CD4-positive, alpha-beta T cell treated with Interleukin-12 subunit alpha and Interleukin-12 subunit beta, for 1 hour (primary cell): ENCODE measurements at regions not wholly inside any gene's neighbourhood (a gene's known extent, or its start where the extent isn't known, plus 50 kb on each side); places are given as distances from the start of the nearest gene placed in this dataset.
"Not testable (repeated sequence)": the region's sequence is repeated elsewhere in the genome, so short reads cannot be mapped to it uniquely, and the experiment has no call there.

Experiments used
- DNase-seq: peaks from one replicate; pipeline ENCODE4 v3.0.0-alpha.2; 2020

DNA sequence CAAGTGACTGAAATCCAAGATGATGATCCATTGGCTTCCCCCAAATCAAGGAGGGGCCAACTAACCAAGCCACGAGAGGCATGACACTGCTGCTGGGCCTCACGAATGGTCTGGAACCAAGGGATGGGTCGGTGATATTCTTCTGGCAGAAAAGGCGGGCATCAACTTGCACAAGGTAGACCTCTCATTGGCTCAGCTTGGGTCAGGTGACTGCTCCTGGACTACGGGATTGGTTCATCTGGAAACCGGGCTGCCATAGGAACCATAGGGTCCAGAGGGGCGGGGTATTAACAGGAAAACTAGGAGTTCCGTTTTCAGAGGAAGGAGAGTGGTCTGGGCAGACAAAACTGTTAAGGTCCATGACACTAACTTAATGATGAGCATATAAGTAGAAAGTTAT is 100.9 kb downstream of the TFAP2C start:
- no peak for DNase-seq

- DNase-seq = no peak
Observed at GRCh38 chr20:56730996-56731395, 101.9 kb downstream of the TFAP2C start.

- no peak for DNase-seq
Observed at GRCh38 chr20:56731476-56731875, 102.4 kb downstream of the TFAP2C start.

- DNase-seq = no peak
Observed at GRCh38 chr20:56733967-56734366, 104.9 kb downstream of the TFAP2C start.

GRCh38 chr20:56735084-56735642 is 106.1 kb downstream of the TFAP2C start:
- DNase-seq = no peak

- no peak for DNase-seq
Observed at GRCh38 chr20:56736285-56736857, 107.3 kb downstream of the TFAP2C start.

DNA sequence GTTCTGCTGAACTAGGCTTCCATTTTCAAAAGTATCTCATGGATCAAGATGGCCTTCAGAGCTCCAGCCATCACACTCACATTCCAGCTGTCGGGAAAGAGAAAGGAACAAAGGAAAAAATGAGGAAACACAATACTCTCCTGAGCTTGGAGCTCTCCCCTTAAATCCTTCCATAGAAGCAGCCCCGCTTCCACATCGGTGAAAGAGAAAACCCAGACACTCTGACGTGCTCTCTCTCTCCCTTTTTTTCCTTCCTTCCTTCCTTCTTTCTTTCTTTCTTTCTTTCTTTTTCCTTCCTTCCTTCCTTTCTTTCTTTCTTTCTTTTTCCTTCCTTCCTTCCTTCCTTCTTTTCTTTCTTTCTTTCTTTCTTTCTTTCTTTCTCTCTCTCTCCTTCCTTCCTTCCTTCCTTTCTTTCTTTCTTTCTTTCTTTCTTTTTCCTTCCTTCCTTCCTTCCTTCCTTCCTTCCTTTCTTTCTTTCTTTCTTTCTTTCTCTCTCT is 115.3 kb downstream of the TFAP2C start:
- not testable (repeated sequence) for DNase-seq

- DNase-seq = no peak
Observed at GRCh38 chr20:56748476-56749377, 119.6 kb downstream of the TFAP2C start.

DNA sequence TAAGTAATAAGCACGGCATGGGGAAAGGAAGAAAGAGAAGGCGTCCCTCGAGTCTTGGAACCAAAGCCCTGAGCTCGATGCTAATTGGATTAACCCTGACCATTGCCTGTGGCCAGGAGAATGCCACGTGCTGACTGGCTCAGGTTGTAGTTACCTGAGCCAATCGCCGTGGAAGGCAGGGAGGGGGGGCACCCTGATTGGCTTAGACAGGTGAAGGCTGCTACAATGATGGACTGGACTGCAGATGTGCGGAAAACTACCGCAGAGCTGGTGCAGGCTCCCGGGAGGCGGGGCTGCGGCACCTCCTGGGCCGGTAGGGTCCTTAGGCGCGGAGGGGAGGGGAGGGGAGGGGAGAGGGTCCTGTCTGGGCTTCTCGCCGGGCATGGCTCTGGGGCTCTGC is 121.3 kb downstream of the TFAP2C start:
- no peak for DNase-seq

DNA sequence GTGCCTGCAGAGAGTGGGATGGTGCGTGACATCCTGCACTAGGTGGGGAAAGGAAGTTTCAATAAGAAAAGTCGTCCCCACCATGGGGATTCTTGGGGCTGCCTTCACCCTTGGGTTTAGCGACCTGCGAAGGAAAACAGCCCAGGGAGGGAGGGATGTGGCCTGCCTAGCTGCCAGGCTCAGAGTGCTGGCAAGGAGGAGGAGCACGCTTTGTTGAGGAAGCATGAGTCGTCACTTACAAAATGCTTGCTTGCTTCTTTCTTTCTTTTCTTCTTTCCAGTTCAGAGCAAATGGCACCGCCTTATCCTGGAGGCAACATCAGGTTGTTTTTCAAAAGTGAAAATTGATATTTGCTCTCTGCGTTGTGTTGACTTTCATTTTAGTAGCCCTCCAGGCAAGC is 123.2 kb downstream of the TFAP2C start:
- no peak for DNase-seq

DNA sequence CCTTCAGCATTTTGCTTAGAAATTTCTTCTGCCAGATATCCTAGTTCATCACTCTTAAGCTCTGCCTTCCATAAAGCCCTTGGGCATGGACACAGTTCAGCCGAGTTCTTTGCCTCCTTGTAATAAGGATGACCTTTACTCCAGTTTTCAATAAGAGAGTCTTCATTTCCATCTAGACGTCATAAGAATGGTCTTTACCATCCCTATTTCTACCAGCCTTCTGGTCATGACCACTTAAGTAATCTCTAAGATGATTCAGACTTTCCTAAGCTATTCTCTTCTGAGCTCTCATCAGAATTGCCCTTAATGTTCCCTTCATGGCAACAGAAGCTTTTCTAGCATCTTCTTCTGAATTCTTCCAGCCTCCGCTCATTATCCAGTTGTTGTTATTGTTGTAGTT is 126.1 kb downstream of the TFAP2C start:
- DNase-seq = no peak

GRCh38 chr20:56756658-56757057 is 127.6 kb downstream of the TFAP2C start:
- DNase-seq = not testable (repeated sequence)

- DNase-seq = no peak
Observed at GRCh38 chr20:56758706-56759105, 129.6 kb downstream of the TFAP2C start.

- no peak for DNase-seq
Observed at GRCh38 chr20:56759741-56760278, 130.7 kb downstream of the TFAP2C start.

GRCh38 chr20:56760610-56761009 is 131.5 kb downstream of the TFAP2C start:
- DNase-seq = no peak

- no peak for DNase-seq
Observed at GRCh38 chr20:56761393-56761792, 132.3 kb downstream of the TFAP2C start.

DNA sequence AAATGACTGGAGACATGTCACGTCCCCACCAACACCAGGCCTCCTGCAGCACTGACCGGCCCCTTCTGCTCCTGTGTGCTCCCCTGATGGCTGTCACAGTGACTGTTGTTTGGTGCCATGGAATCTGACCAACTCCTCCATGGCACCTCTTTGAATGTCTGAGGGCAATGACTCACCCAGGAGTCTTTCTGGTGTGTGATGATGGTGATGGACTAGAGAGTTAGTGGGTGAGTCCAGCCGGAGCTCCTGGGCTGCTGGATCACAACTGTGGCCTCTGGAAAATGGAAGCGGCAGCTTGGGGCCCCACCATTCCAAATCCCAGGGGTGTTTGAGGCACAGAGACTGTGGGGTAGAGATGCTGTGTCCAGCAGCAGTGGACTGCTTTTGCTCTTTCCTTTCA is 133.3 kb downstream of the TFAP2C start:
- DNase-seq = no peak

DNA sequence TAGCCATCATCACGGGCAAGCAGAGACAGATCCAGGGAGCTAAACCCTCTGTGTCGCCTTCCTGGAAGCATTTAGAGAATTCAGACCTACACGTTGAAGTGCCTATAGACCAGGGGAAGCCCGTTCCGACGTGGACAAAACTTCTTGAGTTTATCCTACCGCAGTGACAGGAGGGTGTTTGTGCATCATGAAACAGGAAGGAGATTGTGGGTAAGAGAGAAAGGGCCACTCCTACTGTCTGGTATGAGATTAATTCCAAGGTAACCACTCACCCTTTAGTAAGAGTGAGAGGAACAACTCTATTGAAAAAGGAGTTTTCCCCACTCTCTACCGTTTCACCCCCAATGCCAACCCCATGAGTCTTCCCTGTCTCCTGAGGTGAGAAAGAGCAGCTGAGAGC is 133.7 kb downstream of the TFAP2C start:
- no peak for DNase-seq

- no peak for DNase-seq
Observed at GRCh38 chr20:56764671-56765070, 135.6 kb downstream of the TFAP2C start.

- DNase-seq = no peak
Observed at GRCh38 chr20:56765172-56766073, 136.3 kb downstream of the TFAP2C start.

- DNase-seq = no peak
Observed at GRCh38 chr20:56766528-56766927, 137.4 kb downstream of the TFAP2C start.

DNA sequence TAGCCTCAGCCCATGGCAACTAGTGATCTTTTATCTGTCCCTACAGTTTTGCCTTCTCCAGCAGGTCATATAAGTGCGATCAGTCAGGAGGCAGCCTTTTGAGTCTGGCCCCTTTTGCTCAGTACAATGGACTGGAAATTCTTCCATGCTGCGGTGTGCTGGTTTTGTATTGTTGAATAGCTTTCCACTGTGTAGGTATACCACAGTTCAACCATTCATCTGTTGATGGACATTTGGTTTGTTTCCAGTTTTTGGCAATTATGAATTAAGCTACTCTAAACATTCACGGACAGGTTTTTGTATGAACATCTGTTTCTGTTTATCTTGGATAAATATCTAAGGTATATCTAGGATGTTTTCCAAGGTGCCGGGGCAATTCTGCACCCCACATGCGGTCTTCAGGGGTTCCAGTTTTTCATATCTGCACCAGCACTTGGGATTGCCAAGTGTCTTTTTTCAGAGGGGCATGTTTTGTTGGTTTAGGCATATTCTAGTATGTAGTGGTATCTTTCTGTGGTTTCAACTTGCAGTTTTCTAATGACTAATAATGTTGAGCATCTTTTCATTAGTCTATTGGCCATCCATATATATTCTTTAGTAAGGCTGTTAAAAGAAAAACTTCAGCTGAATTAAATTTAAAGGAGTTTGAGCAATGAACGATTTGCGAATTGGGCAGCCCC is 141.0 kb downstream of the TFAP2C start:
- DNase-seq = no peak
